Neural cell (in vitro differentiated cells): ENCODE measurements at regions not wholly inside any gene's neighbourhood (a gene's known extent, or its start where the extent isn't known, plus 50 kb on each side); places are given as distances from the start of the nearest gene placed in this dataset.

Experiments used
- REST ChIP-seq: IDR thresholded peaks from 2 replicates; pipeline ENCODE4 v1.6.1; 2012; ENCODE audit warnings: borderline replicate concordance
- TF ChIP-seq, protein P1 (sequence below): fragments of 450-650 bp; IDR thresholded peaks from 2 replicates; pipeline ENCODE4 v1.5.1; 2014; ENCODE audit warnings: antibody characterized with exemption, mild to moderate bottlenecking, moderate library complexity; ENCODE audit not compliant: poor library complexity, severe bottlenecking

GRCh38 chr16:85998868-85999729, 100.1 kb downstream of the IRF8 start:
- no peak for TF ChIP-seq REST
- TF ChIP-seq, protein P1, sequence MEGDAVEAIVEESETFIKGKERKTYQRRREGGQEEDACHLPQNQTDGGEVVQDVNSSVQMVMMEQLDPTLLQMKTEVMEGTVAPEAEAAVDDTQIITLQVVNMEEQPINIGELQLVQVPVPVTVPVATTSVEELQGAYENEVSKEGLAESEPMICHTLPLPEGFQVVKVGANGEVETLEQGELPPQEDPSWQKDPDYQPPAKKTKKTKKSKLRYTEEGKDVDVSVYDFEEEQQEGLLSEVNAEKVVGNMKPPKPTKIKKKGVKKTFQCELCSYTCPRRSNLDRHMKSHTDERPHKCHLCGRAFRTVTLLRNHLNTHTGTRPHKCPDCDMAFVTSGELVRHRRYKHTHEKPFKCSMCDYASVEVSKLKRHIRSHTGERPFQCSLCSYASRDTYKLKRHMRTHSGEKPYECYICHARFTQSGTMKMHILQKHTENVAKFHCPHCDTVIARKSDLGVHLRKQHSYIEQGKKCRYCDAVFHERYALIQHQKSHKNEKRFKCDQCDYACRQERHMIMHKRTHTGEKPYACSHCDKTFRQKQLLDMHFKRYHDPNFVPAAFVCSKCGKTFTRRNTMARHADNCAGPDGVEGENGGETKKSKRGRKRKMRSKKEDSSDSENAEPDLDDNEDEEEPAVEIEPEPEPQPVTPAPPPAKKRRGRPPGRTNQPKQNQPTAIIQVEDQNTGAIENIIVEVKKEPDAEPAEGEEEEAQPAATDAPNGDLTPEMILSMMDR, result no peak
